DOHH2 (cell line): ENCODE measurements at regions not wholly inside any gene's neighbourhood (a gene's known extent, or its start where the extent isn't known, plus 50 kb on each side); places are given as distances from the start of the nearest gene placed in this dataset.

ENCODE experiments used
- H3F3A ChIP-seq: fragments of 200-600 bp; sonication (generic), shearing (Covaris generic); 2 replicates; pipeline ENCODE4 v1.6.0; 2016; ENCODE audit warnings: antibody characterized with exemption, mild to moderate bottlenecking; ENCODE audit not compliant: control insufficient read depth, insufficient read depth
- H3K27ac ChIP-seq: fragments of 200-600 bp; sonication (generic); 2 replicates; pipeline ENCODE4 v1.5.1; 2014; ENCODE audit warnings: low read depth, mild to moderate bottlenecking, low read length, moderate library complexity
- H3K27me3 ChIP-seq: fragments of 200-600 bp; sonication (generic); 2 replicates; pipeline ENCODE4 v1.6.1; 2014; ENCODE audit warnings: mild to moderate bottlenecking, low read length, mixed read lengths; ENCODE audit not compliant: control insufficient read depth
- H3K36me3 ChIP-seq: fragments of 200-600 bp; sonication (generic); 2 replicates; pipeline ENCODE4 v1.6.1; 2014; ENCODE audit warnings: mild to moderate bottlenecking, low read length, moderate library complexity, mixed read lengths; ENCODE audit not compliant: control insufficient read depth
- H3K4me1 ChIP-seq: fragments of 200-600 bp; sonication (generic); 2 replicates; pipeline ENCODE4 v1.6.1; 2014; ENCODE audit warnings: mild to moderate bottlenecking, low read length, mixed read lengths; ENCODE audit not compliant: control insufficient read depth
- H3K4me2 ChIP-seq: fragments of 200-600 bp; sonication (generic); 2 replicates; pipeline ENCODE4 v1.6.0; 2014; ENCODE audit warnings: mild to moderate bottlenecking, low read length, moderate library complexity
- H3K4me3 ChIP-seq: fragments of 200-600 bp; sonication (generic); 2 replicates; pipeline ENCODE4 v1.5.1; 2014; ENCODE audit warnings: mild to moderate bottlenecking, low read length, mixed read lengths
- H3K79me2 ChIP-seq: fragments of 200-600 bp; sonication (generic); 2 replicates; pipeline ENCODE4 v1.6.1; 2014; ENCODE audit warnings: mild to moderate bottlenecking, low read length, mixed read lengths; ENCODE audit not compliant: control insufficient read depth
- H3K9me2 ChIP-seq: fragments of 200-600 bp; sonication (generic); replicated peaks from 2 replicates; pipeline ENCODE4 v1.6.1; 2014; ENCODE audit warnings: mild to moderate bottlenecking, low read length, mixed read lengths; ENCODE audit not compliant: control insufficient read depth
- H3K9me3 ChIP-seq: fragments of 200-600 bp; sonication (generic); 2 replicates; pipeline ENCODE4 v1.6.1; 2014; ENCODE audit warnings: antibody characterized with exemption, low read length, mixed read lengths; ENCODE audit not compliant: control insufficient read depth, insufficient read depth
- H4K20me1 ChIP-seq: fragments of 200-600 bp; sonication (generic); 2 replicates; pipeline ENCODE4 v1.6.0; 2014; ENCODE audit warnings: low read depth, mild to moderate bottlenecking, antibody characterized with exemption, low read length, moderate library complexity; ENCODE audit not compliant: control insufficient read depth, insufficient read depth
- EZH2phosphoT487 ChIP-seq: fragments of 200-600 bp; sonication (generic); IDR thresholded peaks from 2 replicates; pipeline ENCODE4 v1.6.1; 2017; ENCODE audit warnings: borderline replicate concordance, mild to moderate bottlenecking, antibody characterized with exemption, low read length, moderate library complexity, mixed read lengths
- TF ChIP-seq, protein P1 (sequence below): fragments of 200-600 bp; sonication (generic); IDR thresholded peaks from one replicate; pipeline ENCODE4 v1.5.1; 2014; ENCODE audit warnings: antibody characterized with exemption, mild to moderate bottlenecking, low read depth, low read length; ENCODE audit not compliant: poor library complexity, severe bottlenecking

- no peaks in the 10 kb centered on the region for H3K4me1 ChIP-seq
- H3K9me3 ChIP-seq: no peaks in the 10 kb centered on the region
- no peak overlapping the region for H3K4me2 ChIP-seq
- H3F3A ChIP-seq: no peaks in the 10 kb centered on the region
- no peaks in the 10 kb centered on the region for H3K36me3 ChIP-seq
- TF ChIP-seq, protein P1, sequence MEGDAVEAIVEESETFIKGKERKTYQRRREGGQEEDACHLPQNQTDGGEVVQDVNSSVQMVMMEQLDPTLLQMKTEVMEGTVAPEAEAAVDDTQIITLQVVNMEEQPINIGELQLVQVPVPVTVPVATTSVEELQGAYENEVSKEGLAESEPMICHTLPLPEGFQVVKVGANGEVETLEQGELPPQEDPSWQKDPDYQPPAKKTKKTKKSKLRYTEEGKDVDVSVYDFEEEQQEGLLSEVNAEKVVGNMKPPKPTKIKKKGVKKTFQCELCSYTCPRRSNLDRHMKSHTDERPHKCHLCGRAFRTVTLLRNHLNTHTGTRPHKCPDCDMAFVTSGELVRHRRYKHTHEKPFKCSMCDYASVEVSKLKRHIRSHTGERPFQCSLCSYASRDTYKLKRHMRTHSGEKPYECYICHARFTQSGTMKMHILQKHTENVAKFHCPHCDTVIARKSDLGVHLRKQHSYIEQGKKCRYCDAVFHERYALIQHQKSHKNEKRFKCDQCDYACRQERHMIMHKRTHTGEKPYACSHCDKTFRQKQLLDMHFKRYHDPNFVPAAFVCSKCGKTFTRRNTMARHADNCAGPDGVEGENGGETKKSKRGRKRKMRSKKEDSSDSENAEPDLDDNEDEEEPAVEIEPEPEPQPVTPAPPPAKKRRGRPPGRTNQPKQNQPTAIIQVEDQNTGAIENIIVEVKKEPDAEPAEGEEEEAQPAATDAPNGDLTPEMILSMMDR: no peak
- TF ChIP-seq EZH2phosphoT487: no peak
- no peaks in the 10 kb centered on the region for H3K79me2 ChIP-seq
- H3K9me2 ChIP-seq: no peaks in the 10 kb centered on the region
- H4K20me1 ChIP-seq: no peaks in the 10 kb centered on the region
- no peak overlapping the region for H3K27ac ChIP-seq
- H3K27me3 ChIP-seq: no peaks in the 10 kb centered on the region
- no peak overlapping the region for H3K4me3 ChIP-seq
These were observed 167.5 kb downstream of the BRMS1L start for GRCh38 chr14:35993684-35993960.

- no peaks in the 10 kb centered on the region for H3K9me3 ChIP-seq
- no peak overlapping the region for H3K27ac ChIP-seq
- H3K4me1 ChIP-seq: no peaks in the 10 kb centered on the region
- no peaks in the 10 kb centered on the region for H3K36me3 ChIP-seq
- H3K27me3 ChIP-seq: no peaks in the 10 kb centered on the region
- H3K79me2 ChIP-seq: no peaks in the 10 kb centered on the region
- H3K9me2 ChIP-seq: no peaks in the 10 kb centered on the region
- no peaks in the 10 kb centered on the region for H4K20me1 ChIP-seq
- no peak overlapping the region for H3K4me2 ChIP-seq
- no peaks in the 10 kb centered on the region for H3F3A ChIP-seq
- no peak for TF ChIP-seq EZH2phosphoT487
- TF ChIP-seq, protein P1: no peak
- H3K4me3 ChIP-seq: no peak overlapping the region
These were observed 166.9 kb downstream of the BRMS1L start for GRCh38 chr14:35992816-35993683.

DNA sequence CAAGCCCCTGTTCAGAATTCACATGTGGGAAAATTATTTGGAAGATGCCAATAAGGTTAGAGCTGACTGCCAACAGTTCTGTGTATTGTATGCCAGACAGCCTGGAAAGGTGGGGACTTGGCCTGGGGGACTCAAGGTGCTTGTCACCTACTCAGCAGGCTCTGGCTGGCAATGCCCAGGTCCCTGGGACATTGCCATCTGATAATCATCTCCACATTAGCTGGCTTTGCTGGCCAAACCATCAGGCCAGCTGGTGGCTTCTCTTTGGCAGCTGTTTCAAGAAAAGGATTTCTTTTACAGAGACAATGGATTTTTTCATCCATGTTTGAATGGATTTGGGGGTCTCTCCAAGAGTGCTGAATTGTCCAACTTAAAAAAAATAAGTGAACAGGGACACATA lies 165.2 kb downstream of the BRMS1L start:
- Histone ChIP-seq H3K27me3 (no peaks in the 10 kb centered on the region), H3K9me2 (no peaks in the 10 kb centered on the region), H3K4me2 (no peak overlapping the region), H3K9me3 (no peaks in the 10 kb centered on the region), H3K4me3 (no peak overlapping the region), H3K4me1 (no peaks in the 10 kb centered on the region), H3K36me3 (no peaks in the 10 kb centered on the region), H3K27ac (no peak overlapping the region), H4K20me1 (no peaks in the 10 kb centered on the region), H3F3A (no peaks in the 10 kb centered on the region), H3K79me2 (no peaks in the 10 kb centered on the region)
- TF ChIP-seq, protein P1: no peak
- TF ChIP-seq EZH2phosphoT487: no peak
